Gastroesophageal sphincter (tissue), 4 donors: ENCODE measurements at regions not wholly inside any gene's neighbourhood (a gene's known extent, or its start where the extent isn't known, plus 50 kb on each side); places are given as distances from the start of the nearest gene placed in this dataset.

Experiments used
- ATAC-seq: fragments of 150-250 bp; one replicate; pipeline ENCODE4 v1.9.1; 2016; ENCODE audit warnings: mild to moderate bottlenecking, moderate library complexity
- H3K27ac ChIP-seq, 4 donors: fragments of 200-600 bp; sonication (generic) in 3 of 4; 1 replicate in 3 of 4; 2 replicates in 1 of 4; pipeline ENCODE4 v1.5.1; 2016 to 2019
- H3K27me3 ChIP-seq: fragments of 200-600 bp; sonication (generic); one replicate; pipeline ENCODE4 v1.5.1; 2019
- H3K36me3 ChIP-seq, 2 donors: fragments of 200-600 bp; sonication (generic); one replicate each; pipeline ENCODE4 v1.5.1; 2019; ENCODE audit warnings: control low read depth in 1 of 2
- H3K4me1 ChIP-seq, 3 donors: fragments of 200-600 bp; sonication (generic); 1 replicate in 2 of 3; 2 replicates in 1 of 3; pipeline ENCODE4 v1.5.1; 2016 to 2019; ENCODE audit warnings: control low read depth in 2 of 3
- H3K4me3 ChIP-seq, 2 donors: fragments of 200-600 bp; sonication (generic); one replicate each; pipeline ENCODE4 v1.5.1; 2019; ENCODE audit warnings: mild to moderate bottlenecking in 1 of 2, moderate library complexity in 1 of 2
- H3K9me3 ChIP-seq, 3 donors: fragments of 200-600 bp; sonication (generic); one replicate each; pipeline ENCODE4 v1.5.1; 2017 to 2019; ENCODE audit warnings: control low read depth in 2 of 3
- EP300 ChIP-seq: sonication (generic); formaldehyde crosslinking; IDR thresholded peaks from one replicate; pipeline ENCODE4 v1.6.1; 2017; ENCODE audit warnings: antibody characterized with exemption, mild to moderate bottlenecking
- POLR2A ChIP-seq, 2 donors: fragments of 450-650 bp; IDR thresholded peaks; one replicate each; pipeline ENCODE4 v1.6.1; 2017; ENCODE audit warnings: antibody characterized with exemption in 2 of 2, mild to moderate bottlenecking in 2 of 2, moderate library complexity in 1 of 2
- POLR2AphosphoS5 ChIP-seq: sonication (generic); formaldehyde crosslinking; IDR thresholded peaks from one replicate; pipeline ENCODE4 v1.6.1; 2017; ENCODE audit warnings: antibody characterized with exemption
- WGBS, 2 donors: methylation state at CpG; one replicate each; pipeline ENCODE4 v1.1.5; 2018; ENCODE audit warnings: low coverage in 1 of 2; 5-methylcytosine and 5-hydroxymethylcytosine counted together
- TF ChIP-seq, protein P1 (sequence below), 4 experiments: fragments of 200-600 bp in 2 of 4; fragments of 450-650 bp in 2 of 4; sonication (generic) in 1 of 4; IDR thresholded peaks; one replicate each; pipeline ENCODE4 v1.5.1; 2017 to 2019; ENCODE audit warnings: antibody characterized with exemption in 4 of 4, mild to moderate bottlenecking in 2 of 4, moderate library complexity in 2 of 4

DNA sequence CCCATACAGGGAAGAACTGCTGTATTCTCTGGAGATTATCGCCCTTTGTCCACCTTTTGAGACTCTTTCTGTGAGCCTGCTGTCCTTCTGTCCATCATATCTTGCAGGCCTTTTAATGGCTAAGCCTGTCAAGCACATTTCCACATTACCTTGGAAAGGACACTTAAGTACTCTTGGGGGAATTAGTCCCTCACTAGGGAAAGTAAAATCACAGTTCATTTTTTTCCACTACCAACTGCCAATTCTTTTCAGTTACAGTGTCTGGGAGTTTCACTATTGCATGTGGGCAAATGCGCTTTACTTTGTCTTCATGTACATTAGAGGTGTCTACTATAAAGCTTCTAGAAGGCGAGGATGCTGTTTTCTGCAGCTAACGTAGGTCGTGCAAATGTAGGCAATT, 242.1 kb downstream of the NSUN3 start:
- no peak overlapping the region for H3K4me3 ChIP-seq
- no peaks in the 10 kb centered on the region for H3K9me3 ChIP-seq
- TF ChIP-seq POLR2A (IDR thresholded peaks at IDR 0.05) (no peak), POLR2AphosphoS5 (no peak), EP300 (no peak)
- TF ChIP-seq, protein P1, sequence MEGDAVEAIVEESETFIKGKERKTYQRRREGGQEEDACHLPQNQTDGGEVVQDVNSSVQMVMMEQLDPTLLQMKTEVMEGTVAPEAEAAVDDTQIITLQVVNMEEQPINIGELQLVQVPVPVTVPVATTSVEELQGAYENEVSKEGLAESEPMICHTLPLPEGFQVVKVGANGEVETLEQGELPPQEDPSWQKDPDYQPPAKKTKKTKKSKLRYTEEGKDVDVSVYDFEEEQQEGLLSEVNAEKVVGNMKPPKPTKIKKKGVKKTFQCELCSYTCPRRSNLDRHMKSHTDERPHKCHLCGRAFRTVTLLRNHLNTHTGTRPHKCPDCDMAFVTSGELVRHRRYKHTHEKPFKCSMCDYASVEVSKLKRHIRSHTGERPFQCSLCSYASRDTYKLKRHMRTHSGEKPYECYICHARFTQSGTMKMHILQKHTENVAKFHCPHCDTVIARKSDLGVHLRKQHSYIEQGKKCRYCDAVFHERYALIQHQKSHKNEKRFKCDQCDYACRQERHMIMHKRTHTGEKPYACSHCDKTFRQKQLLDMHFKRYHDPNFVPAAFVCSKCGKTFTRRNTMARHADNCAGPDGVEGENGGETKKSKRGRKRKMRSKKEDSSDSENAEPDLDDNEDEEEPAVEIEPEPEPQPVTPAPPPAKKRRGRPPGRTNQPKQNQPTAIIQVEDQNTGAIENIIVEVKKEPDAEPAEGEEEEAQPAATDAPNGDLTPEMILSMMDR (IDR thresholded peaks at IDR 0.05): no peak
- WGBS, 2 donors: 32 to 44% methylated on average over 3 to 5 of the region's 5 CpGs
- H3K4me1 ChIP-seq: peaks cover 6 to 32% (median 10%) of the 10 kb centered on the region in 3 donors
- ATAC-seq: no peak
- peak overlapping the region in 2 of 4 donors; percentile 45 to 63 for H3K27ac ChIP-seq
- no peaks in the 10 kb centered on the region for H3K36me3 ChIP-seq
- H3K27me3 ChIP-seq: no peaks in the 10 kb centered on the region

DNA sequence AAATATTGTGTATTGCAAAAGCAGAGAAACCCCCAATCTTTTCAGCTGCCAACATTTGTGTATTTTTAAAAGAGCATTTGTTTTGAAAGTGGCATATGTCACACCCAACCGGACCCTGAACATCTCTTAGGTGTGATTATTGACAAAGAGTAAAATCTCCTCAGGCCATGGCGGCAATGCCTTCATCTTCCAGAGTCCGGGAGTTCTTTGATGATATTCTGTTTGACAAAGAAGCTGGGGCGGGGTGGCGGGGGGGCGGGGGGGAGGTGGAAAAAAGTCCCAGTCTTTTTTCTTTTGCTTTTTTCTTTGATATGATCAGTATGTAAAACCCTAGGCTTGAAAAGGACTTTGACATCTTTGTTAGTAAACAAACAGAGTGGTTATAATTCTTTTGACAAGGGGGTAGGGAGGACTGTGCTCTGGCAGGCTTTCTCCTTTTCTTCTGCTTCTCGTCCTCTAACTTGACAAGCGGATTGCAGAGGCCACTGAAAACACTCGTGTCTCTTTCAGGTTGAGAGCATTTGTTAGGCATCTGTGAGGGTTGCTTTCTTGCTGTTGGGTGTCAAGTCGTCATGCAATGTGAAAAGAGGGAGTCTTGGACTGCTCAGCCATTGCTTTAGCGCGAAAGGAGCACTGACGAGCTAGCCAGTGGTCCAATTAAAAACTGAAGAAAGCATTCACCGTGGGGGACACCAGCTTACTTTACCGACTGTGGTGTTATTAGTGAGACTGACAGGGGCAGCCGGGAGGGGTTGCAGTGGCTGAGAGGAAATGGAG, 243.2 kb downstream of the NSUN3 start:
- 28 to 71% methylated on average over 5 to 10 of the region's 16 CpGs for WGBS, 2 donors
- Histone ChIP-seq H3K4me1 (peaks cover 6 to 32% (median 10%) of the 10 kb centered on the region in 3 donors), H3K36me3 (no peaks in the 10 kb centered on the region), H3K27me3 (no peaks in the 10 kb centered on the region), H3K27ac (no peak overlapping the region), H3K9me3 (no peaks in the 10 kb centered on the region), H3K4me3 (no peak overlapping the region)
- no peak for ATAC-seq
- TF ChIP-seq POLR2AphosphoS5: no peak
- no peak for TF ChIP-seq POLR2A (IDR thresholded peaks at IDR 0.05)
- TF ChIP-seq EP300: no peak
- TF ChIP-seq, protein P1 (IDR thresholded peaks at IDR 0.05): no peak

DNA sequence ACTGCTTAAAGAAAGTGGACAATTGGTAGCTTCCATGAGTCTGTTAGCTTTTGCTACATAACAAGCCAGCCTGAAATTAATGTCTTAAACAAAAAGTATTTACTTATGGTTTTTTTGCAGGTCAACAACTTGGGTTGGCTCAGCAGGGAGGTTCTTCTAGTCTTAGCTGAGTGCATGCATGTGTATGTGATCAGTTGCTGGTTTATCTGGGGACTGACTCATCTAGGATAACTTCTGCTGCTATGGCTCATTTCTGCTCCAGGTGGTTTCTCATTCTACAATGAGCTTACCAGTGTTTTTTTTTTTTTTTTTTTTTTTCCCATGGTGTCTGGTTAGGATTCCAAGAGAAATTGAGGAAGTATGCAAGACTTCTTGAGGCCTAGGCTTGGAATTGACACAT, 244.7 kb downstream of the NSUN3 start:
- Histone ChIP-seq H3K4me1 (peaks cover 6 to 35% (median 10%) of the 10 kb centered on the region in 3 donors), H3K27me3 (no peaks in the 10 kb centered on the region), H3K36me3 (no peaks in the 10 kb centered on the region), H3K4me3 (no peak overlapping the region), H3K27ac (no peak overlapping the region), H3K9me3 (no peaks in the 10 kb centered on the region)
- TF ChIP-seq POLR2A (IDR thresholded peaks at IDR 0.05) (no peak), EP300 (no peak), POLR2AphosphoS5 (no peak)
- TF ChIP-seq, protein P1 (IDR thresholded peaks at IDR 0.05): no peak
- no peak for ATAC-seq

DNA sequence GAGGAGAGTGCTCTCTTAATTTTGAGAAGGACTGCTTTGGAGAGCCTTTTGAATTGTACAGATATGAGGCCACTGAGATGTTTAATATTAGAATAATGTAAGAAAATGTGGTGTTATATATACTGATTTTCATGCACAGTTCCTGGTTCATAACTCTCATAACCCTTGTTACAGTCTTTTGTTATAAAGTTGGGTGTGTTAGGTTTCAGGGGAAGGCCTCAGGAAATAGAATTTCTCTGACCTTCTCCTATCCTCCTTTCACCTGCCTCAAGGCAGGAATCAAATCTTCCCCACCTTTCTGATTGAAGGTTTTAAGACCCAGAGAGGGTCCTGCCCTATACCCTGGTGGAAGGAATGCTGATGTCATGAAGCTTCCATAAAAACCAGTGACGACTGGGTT, 245.9 kb downstream of the NSUN3 start:
- no peak for TF ChIP-seq POLR2A (IDR thresholded peaks at IDR 0.05)
- TF ChIP-seq EP300: no peak
- no peak for TF ChIP-seq POLR2AphosphoS5
- TF ChIP-seq, protein P1 (IDR thresholded peaks at IDR 0.05): no peak

More for the DNA sequence above, 245.9 kb downstream of the NSUN3 start:
- Histone ChIP-seq H3K4me1 (peaks cover 4 to 31% (median 10%) of the 10 kb centered on the region in 3 donors), H3K27me3 (no peaks in the 10 kb centered on the region), H3K9me3 (no peaks in the 10 kb centered on the region), H3K27ac (no peak overlapping the region), H3K36me3 (no peaks in the 10 kb centered on the region), H3K4me3 (no peak overlapping the region)
- no peak for ATAC-seq
- 100% methylated on average over 1 of the region's 1 CpG; no CpG with 5 or more reads in 1 of the 2 donors for WGBS, 2 donors
